ENCODE measurements at regions not wholly inside any gene's neighbourhood (a gene's known extent, or its start where the extent isn't known, plus 50 kb on each side); places are given as distances from the start of the nearest gene placed in this dataset.

DNA sequence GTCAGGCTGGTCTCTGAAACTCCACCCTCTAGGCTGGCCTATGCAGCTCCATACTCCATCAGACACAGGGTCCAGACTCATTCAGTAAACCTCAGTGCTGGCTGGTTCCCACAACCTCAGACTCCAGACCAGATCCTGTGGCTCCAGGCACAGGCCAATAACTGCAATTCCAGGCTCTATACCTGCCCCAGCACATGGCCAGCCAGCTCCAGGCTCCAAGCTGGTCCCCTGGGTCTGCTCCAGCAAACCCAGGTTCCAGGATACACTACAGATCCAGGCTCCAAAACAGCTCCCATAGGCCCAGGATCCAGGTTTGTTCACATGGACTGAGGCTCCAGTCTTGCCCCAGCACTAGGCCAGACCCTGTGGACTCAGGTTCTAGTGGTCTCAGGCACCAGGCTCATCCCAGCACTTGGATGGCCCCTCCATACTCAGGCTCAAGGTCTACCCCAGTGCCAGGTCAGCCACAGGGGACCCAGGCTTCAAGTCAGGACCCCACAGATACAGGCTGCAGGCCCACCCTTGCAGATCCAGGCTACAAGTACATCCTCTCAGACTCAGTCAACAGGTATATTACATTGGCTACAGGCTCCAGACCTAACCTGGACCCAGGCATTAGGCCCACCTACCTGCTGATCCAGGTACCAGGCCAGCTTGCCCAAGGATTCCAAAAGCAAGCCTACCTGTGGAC, 117.6 kb upstream of the TMEM170B start:
- ChIA-PET CTCF (interaction anchor here (0.7 to 0.9 kb wide), 2 partner anchors 45 to 276 kb away, joined by 3 to 4 read pairs; no protein-coding TSS in a partner anchor), POLR2A (no interaction called here)
- no peak overlapping the region for H2AFZ ChIP-seq (ENCODE audit: low read depth)
- H3F3A ChIP-seq (replicated peaks; ENCODE audit: insufficient read depth): no peaks in the 10 kb centered on the region
- no peak for DNase-seq
- H3K36me3 ChIP-seq (replicated peaks in 1 of 2; ENCODE audit: control insufficient read depth in 1 of 2, insufficient read depth in 2 of 2, low read length in 1 of 2): no peaks in the 10 kb centered on the region
- no peak overlapping the region for H3K27ac ChIP-seq (ENCODE audit: low read depth in 2 of 2, low read length in 1 of 2)
- no peaks in the 10 kb centered on the region for H3K79me2 ChIP-seq (ENCODE audit: insufficient read depth)
- no peak overlapping the region for H3K9ac ChIP-seq
- no peaks in the 10 kb centered on the region for H3K27me3 ChIP-seq (ENCODE audit: insufficient read depth)
- no peaks in the 10 kb centered on the region for H3K9me2 ChIP-seq
- TF ChIP-seq FOSL2 (IDR thresholded peaks at IDR 0.05; ENCODE audit: borderline replicate concordance, low read depth): no peak
- no peak for TF ChIP-seq JUND (IDR thresholded peaks at IDR 0.05)
- no peak for TF ChIP-seq RXRA (IDR thresholded peaks at IDR 0.05; ENCODE audit: borderline replicate concordance, low read depth)
- TF ChIP-seq RAD21 (IDR thresholded peaks at IDR 0.05; ENCODE audit: low read length): no peak
- TF ChIP-seq, protein P1, sequence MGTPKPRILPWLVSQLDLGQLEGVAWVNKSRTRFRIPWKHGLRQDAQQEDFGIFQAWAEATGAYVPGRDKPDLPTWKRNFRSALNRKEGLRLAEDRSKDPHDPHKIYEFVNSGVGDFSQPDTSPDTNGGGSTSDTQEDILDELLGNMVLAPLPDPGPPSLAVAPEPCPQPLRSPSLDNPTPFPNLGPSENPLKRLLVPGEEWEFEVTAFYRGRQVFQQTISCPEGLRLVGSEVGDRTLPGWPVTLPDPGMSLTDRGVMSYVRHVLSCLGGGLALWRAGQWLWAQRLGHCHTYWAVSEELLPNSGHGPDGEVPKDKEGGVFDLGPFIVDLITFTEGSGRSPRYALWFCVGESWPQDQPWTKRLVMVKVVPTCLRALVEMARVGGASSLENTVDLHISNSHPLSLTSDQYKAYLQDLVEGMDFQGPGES (IDR thresholded peaks at IDR 0.05; ENCODE audit: low read depth, low read length): no peak
- TF ChIP-seq NFIC (IDR thresholded peaks at IDR 0.05; ENCODE audit: borderline replicate concordance): no peak
- no peak for TF ChIP-seq NRF1 (IDR thresholded peaks at IDR 0.05; ENCODE audit: low read depth, low read length)
- no peak for TF ChIP-seq GABPA (IDR thresholded peaks at IDR 0.05; ENCODE audit: low read depth)
- TF ChIP-seq CHD2 (IDR thresholded peaks at IDR 0.05; ENCODE audit: low read length, partially characterized antibody): no peak
- TF ChIP-seq FOXM1 (IDR thresholded peaks at IDR 0.05; ENCODE audit: low read depth): no peak
- TF ChIP-seq GATA2 (CRISPR knock-in tag; IDR thresholded peaks at IDR 0.05): no peak
- no peak for TF ChIP-seq CTCF (IDR thresholded peaks at IDR 0.05)
- TF ChIP-seq POLR2AphosphoS5 (IDR thresholded peaks at IDR 0.05; ENCODE audit: low read depth, low read length): no peak
- TF ChIP-seq, protein P2, sequence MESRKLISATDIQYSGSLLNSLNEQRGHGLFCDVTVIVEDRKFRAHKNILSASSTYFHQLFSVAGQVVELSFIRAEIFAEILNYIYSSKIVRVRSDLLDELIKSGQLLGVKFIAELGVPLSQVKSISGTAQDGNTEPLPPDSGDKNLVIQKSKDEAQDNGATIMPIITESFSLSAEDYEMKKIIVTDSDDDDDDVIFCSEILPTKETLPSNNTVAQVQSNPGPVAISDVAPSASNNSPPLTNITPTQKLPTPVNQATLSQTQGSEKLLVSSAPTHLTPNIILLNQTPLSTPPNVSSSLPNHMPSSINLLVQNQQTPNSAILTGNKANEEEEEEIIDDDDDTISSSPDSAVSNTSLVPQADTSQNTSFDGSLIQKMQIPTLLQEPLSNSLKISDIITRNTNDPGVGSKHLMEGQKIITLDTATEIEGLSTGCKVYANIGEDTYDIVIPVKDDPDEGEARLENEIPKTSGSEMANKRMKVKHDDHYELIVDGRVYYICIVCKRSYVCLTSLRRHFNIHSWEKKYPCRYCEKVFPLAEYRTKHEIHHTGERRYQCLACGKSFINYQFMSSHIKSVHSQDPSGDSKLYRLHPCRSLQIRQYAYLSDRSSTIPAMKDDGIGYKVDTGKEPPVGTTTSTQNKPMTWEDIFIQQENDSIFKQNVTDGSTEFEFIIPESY (IDR thresholded peaks at IDR 0.05; ENCODE audit: borderline replicate concordance, low read depth): no peak
- TF ChIP-seq MAX (IDR thresholded peaks at IDR 0.05; ENCODE audit: low read depth): no peak
- H4K20me1 ChIP-seq (ENCODE audit: insufficient read depth): no peaks in the 10 kb centered on the region
- peaks cover 5 to 10% of the 10 kb centered on the region in 2 experiments; a peak in 3 of 4 replicates for H3K4me1 ChIP-seq (ENCODE audit: control insufficient read depth in 1 of 2, insufficient read depth in 2 of 2, low read depth in 1 of 2, low read length in 1 of 2)
- H3K9me3 ChIP-seq: peaks cover 9% of the 10 kb centered on the region
- no peak overlapping the region for H3K4me3 ChIP-seq (ENCODE audit: low read depth in 2 of 2, low read length in 1 of 2)
- H3K4me2 ChIP-seq: no peak overlapping the region
